GM12875 (cell line): ENCODE measurements at regions not wholly inside any gene's neighbourhood (a gene's known extent, or its start where the extent isn't known, plus 50 kb on each side); places are given as distances from the start of the nearest gene placed in this dataset.

Experiments used
- H3K4me3 ChIP-seq: one replicate; pipeline ENCODE4 v1.5.1; 2011; ENCODE audit warnings: low read depth, low read length, control low read depth
- CTCF ChIP-seq: IDR thresholded peaks from 2 replicates; pipeline ENCODE4 v1.5.1; 2011; ENCODE audit warnings: low read depth, mild to moderate bottlenecking, control low read depth, inconsistent platforms, low read length, moderate library complexity, borderline replicate concordance; ENCODE audit not compliant: insufficient read depth

GRCh38 chr9:99601571-99602111, 220.0 kb upstream of the NR4A3 start:
- no peak overlapping the region for H3K4me3 ChIP-seq
- no peak for TF ChIP-seq CTCF

GRCh38 chr9:99602854-99603253, 218.8 kb upstream of the NR4A3 start:
- no peak for TF ChIP-seq CTCF
- H3K4me3 ChIP-seq, result no peak overlapping the region

GRCh38 chr9:99605016-99605743, 216.5 kb upstream of the NR4A3 start:
- no peak overlapping the region for H3K4me3 ChIP-seq
- TF ChIP-seq CTCF, result no peak

GRCh38 chr9:99606296-99606695, 215.4 kb upstream of the NR4A3 start:
- no peak overlapping the region for H3K4me3 ChIP-seq
- no peak for TF ChIP-seq CTCF

GRCh38 chr9:99606957-99607356, 214.7 kb upstream of the NR4A3 start:
- TF ChIP-seq CTCF, result no peak
- no peak overlapping the region for H3K4me3 ChIP-seq

- no peak overlapping the region for H3K4me3 ChIP-seq
- no peak for TF ChIP-seq CTCF
These were observed 213.7 kb upstream of the NR4A3 start for GRCh38 chr9:99607842-99608448.

- no peak for TF ChIP-seq CTCF
- H3K4me3 ChIP-seq, result no peak overlapping the region
These were observed 207.3 kb upstream of the NR4A3 start for GRCh38 chr9:99614341-99614740.
